GM12872 (cell line): ENCODE measurements at regions not wholly inside any gene's neighbourhood (a gene's known extent, or its start where the extent isn't known, plus 50 kb on each side); places are given as distances from the start of the nearest gene placed in this dataset.

Source experiments
- TF ChIP-seq, protein P1 (sequence below): IDR thresholded peaks from 3 replicates; pipeline ENCODE4 v1.5.1; 2011; ENCODE audit warnings: low read depth, mild to moderate bottlenecking, low read length, moderate library complexity; ENCODE audit not compliant: insufficient read depth

DNA sequence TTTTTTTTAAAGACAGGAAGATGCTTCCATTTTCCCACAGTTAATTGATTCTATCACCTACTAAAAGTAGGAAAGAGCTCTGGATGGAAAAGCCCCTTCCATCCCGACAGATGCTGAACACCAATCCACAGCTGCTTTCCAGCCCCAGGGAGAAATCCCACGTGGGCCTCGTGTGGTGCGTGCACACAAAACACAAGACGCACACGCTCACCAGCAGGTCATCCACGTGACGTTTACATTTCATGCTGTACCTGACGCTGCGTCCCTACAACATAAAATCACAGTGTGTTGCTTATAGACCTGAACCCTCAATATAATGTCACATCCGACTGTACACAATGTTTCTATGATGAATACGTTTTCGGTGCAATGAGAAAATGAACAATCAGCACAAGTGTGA lies 50.2 kb upstream of the DACT2 start:
- TF ChIP-seq, protein P1, sequence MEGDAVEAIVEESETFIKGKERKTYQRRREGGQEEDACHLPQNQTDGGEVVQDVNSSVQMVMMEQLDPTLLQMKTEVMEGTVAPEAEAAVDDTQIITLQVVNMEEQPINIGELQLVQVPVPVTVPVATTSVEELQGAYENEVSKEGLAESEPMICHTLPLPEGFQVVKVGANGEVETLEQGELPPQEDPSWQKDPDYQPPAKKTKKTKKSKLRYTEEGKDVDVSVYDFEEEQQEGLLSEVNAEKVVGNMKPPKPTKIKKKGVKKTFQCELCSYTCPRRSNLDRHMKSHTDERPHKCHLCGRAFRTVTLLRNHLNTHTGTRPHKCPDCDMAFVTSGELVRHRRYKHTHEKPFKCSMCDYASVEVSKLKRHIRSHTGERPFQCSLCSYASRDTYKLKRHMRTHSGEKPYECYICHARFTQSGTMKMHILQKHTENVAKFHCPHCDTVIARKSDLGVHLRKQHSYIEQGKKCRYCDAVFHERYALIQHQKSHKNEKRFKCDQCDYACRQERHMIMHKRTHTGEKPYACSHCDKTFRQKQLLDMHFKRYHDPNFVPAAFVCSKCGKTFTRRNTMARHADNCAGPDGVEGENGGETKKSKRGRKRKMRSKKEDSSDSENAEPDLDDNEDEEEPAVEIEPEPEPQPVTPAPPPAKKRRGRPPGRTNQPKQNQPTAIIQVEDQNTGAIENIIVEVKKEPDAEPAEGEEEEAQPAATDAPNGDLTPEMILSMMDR = no peak

DNA sequence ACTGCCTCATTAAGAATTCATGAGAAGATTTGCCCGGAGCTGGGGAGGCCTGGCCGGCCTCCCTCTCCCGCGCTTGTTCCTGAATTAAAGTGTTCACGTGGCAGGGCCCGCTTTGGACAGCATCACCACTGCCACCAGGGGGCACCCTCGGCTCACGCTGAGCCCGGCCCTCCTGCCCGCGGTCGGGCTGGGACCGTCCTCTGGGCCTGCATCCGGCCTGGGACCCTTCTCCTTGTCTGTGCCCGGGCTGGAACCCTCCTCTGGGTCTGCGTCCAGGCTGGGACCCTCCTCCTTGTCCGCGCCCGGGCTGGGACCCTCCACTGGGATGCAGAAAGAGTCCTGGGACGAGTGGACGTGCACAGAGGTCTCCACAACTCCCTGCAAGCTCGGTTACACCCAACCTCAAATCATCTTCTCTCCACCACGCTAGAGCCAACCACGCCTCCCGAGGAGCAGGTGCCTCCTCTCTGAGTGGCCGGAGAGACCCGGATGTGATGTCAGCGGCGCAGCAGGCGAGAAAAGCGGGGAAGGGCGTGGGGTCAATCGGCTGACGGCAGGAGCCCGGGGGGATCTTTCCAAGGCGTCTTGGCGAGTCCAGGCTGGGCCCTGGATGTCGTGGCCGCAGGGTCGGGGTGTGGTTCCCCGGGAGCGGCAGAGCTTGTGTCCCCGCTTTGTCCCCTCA lies 50.9 kb upstream of the DACT2 start:
- TF ChIP-seq, protein P1 = peak; percentile 33; the same call in 2 of the 3 replicates

DNA sequence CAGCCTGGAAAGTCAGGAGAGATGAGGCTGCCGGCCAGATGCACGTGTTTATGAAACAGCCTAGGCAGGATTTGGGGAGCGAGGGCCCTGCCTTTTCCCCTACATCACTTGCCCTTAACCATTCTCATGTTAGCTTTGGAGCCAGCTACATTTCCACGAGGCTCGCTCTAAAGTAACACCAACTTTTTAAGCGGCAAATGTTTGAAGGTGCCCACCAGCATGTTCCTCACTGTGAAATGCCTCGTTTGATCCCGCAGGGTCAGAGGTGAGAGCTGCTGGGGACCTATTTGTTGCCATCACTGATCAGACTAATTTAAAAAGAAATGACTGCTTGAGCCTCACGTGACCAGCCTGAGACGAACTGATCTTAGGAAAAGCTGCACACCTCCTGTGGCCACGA lies 51.6 kb upstream of the DACT2 start:
- TF ChIP-seq, protein P1 = no peak

DNA sequence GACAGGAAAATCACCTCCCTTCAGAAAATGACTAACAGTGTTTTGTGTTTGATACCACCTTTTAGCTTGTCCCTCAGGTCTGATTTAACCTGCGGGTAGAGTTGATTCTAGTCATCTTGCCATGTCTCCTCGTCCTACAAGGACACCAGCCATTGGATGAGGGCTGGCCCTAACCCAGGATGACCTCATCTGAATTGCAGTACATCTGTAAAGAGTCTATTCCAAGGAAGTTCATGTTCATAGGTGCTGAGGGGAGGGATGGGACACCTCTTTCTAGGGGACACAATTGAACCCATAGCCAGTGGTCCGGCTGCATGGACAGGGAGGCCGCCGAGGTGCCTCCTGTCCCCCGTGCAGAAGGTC lies 52.0 kb upstream of the DACT2 start:
- TF ChIP-seq, protein P1 = no peak

DNA sequence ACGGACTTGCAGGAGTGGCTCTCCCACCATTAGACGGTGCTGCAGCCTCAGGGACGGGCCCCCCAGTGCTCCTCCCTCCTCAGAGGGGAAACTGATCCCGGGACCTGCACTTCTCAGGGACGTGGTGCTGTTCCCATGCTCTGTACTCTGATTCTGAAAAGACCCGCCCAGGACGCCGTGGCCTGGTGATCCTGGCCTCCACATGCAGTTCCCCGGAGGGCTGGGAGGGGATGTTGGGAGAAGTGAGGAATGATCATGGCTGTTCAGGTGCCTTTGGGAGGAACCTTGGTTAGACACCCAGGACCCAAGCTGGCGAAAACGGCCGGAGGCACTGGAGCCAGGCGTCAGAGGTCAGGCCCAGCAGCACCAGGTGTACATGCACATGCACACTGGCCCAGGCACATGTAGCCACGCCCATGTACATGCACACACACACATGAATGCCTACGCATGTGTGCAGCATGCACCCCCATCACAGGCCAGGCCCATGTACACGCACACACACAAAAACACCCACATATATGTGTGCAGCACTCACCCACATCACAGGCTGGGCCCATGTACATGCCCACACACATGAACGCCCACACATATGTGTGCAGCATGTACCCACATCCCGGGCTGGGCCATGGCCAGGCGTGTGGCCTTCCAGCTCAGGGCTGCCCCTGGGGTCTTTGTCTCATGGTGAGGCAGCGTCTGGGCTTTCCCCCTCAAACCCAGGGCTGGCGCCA lies 52.6 kb upstream of the DACT2 start:
- TF ChIP-seq, protein P1 = no peak

DNA sequence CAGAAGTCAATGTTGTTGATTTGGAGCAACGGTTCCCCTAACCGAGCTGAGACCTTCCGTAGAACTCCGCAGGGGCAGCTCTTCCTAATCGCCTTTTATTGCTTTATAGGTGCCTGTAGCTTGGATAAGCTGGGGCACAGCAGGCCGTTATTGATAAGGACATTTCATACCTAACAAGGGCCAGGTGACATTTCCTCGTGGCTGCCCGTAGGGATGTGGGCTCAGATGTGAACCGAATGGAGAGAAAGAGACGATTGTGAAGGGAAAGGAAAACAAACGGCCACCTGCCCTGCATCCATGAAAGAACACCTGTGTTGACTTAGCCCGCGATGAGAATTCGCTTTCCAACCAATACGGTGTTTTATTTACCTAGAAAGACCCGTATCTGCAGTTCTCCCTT lies 53.3 kb upstream of the DACT2 start:
- TF ChIP-seq, protein P1 = no peak

DNA sequence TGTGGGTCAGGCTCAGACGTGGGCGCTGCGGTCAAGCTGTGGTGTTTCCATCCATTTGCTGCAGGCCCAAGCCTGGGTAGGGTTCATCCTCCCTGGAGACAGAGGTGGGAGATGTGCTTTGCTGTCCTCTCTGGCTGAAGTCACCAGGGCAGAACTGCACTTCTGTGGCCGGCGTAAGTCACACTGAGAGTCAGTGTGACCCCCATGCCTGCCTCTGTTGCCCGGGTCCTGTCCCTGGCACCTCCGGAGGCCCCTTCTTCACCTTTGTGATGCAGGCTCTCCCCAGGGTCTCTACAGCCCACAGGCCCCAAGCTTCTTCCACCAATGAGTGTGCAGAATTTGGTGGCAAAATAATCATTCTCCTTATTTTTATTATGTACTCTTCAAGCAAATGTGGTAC lies 53.8 kb upstream of the DACT2 start:
- TF ChIP-seq, protein P1 = no peak
